ENCODE measurements at regions not wholly inside any gene's neighbourhood (a gene's known extent, or its start where the extent isn't known, plus 50 kb on each side); places are given as distances from the start of the nearest gene placed in this dataset.

- Histone ChIP-seq H3K27ac (peak overlapping the region in 7 of 21 experiments; percentile 5 to 68 (median 10)), H3K4me3 (no peak overlapping the region)
These were observed 300.6 kb downstream of the ZEB1 start for GRCh38 chr10:31619531-31620061.

DNA sequence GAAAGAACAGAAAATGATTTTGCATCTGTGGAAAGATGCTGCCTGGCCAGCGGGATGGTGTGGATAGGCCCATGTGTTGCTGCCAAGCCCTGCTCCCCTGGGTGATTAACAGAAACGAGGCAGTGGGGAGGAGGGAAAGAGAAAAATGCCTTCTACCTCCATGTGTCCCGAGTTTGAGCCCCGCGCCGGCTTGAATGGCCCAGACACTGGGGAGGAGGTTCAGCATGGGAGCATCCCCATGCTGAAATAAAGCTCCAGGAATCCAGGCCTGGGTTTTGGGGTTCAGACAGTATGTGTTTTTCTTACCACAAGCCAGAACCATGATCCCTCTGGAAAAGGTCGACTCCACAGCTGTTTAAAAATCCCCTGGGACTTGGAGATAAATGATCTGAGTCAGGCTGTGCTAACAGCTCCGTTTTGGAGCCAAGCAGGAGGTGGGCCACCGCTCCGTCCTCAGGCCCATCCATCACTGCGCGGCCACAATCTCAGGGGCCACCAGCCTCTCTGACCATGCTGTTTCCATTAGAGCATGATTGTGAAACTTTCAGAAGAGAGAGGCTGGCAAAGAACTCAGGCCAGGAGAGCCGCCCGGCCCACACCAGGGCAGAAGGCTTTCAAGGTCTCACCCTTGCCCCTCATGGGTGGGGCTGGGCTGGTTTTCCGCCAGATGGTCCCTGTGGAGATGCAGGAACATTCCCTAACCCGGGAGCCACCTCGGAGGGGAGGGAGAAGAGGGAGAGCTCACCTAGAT is 299.7 kb downstream of the ZEB1 start:
- H3K4me3 ChIP-seq = no peak overlapping the region
- peak overlapping the region in 9 of 21 experiments; percentile 5 to 68 (median 29) for H3K27ac ChIP-seq

- no peak overlapping the region for H3K4me3 ChIP-seq
These were observed 298.7 kb downstream of the ZEB1 start for GRCh38 chr10:31617757-31618156.

GRCh38 chr10:31617133-31617532 is 298.1 kb downstream of the ZEB1 start:
- Histone ChIP-seq H3K27ac (peak overlapping the region in 3 of 21 experiments; percentile 11 to 33 (median 26)), H3K4me3 (no peak overlapping the region)

More at GRCh38 chr10:31617757-31618156, 298.7 kb downstream of the ZEB1 start:
- H3K27ac ChIP-seq = peak overlapping the region in 4 of 21 experiments; percentile 7 to 68 (median 22)

- H3K27ac ChIP-seq = no peak overlapping the region
- H3K4me3 ChIP-seq = no peak overlapping the region
These were observed 296.1 kb downstream of the ZEB1 start for GRCh38 chr10:31615129-31615528.

GRCh38 chr10:31614611-31615010 is 295.6 kb downstream of the ZEB1 start:
- Histone ChIP-seq H3K4me3 (no peak overlapping the region), H3K27ac (no peak overlapping the region)

DNA sequence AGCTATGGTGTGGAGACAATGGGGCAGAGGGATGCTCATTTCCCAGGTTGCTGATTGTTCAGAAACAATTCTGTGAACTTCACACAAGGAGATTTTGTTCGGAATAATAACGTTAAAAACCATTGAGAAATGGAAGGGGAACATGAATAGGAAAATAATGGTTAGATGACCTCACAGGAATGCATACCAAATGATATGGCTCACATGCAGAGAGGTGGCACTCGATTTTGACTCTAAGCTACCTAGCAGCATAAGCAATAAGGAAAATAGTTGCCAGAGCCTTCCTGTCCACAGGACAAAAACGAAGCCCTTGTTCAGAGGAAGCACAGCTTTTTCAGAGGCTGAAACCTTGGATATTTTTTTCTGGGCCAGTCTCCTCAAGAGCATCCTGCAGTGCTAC is 293.1 kb downstream of the ZEB1 start:
- Histone ChIP-seq H3K27ac (peak overlapping the region in 1 of 21 experiments; percentile 21), H3K4me3 (no peak overlapping the region)

DNA sequence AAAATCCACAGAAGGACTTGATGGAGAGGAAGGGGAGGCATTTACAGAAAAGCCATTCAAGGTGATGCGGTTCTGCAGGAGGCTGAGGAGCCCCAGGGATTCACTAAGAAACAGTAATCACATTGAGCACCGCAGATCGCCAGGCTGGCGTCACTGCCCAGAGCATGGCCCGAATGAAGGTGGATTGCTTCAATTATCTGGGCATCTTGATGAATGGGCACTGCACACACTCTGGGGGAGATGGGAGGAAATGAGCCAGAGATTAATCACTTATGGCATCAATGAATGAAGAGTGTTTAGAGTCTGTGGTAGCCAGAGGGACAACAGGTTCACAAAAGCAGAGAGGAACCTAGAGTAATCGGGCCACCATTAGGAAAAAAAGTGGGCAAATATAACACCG is 292.1 kb downstream of the ZEB1 start:
- H3K4me3 ChIP-seq = no peak overlapping the region
- no peak overlapping the region for H3K27ac ChIP-seq

GRCh38 chr10:31607481-31607880 is 288.5 kb downstream of the ZEB1 start:
- Histone ChIP-seq H3K27ac (no peak overlapping the region), H3K4me3 (no peak overlapping the region)

DNA sequence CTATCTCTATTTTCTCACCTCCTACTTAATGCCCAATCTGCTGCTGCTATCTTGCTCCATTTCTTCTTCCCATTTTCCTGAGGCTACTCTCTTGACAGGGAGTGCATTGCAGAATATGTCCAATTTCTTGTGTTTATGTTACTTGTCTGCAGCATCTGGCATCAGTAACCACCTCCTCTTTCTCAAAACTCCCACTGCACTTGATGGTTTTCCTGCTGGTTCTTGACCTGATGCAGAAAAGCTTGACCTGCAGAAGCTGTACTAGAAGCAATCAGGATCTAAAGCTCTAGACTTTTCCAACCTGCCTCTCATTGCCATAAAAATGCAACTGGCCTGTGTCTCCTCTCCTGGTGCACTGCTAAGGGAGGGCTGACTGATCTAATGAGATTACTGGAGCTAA is 287.8 kb downstream of the ZEB1 start:
- H3K27ac ChIP-seq = no peak overlapping the region

GRCh38 chr10:31605861-31606525 is 287.0 kb downstream of the ZEB1 start:
- no peak overlapping the region for H3K4me3 ChIP-seq
- H3K27ac ChIP-seq = no peak overlapping the region

More for the DNA sequence above, 287.8 kb downstream of the ZEB1 start:
- no peak overlapping the region for H3K4me3 ChIP-seq

DNA sequence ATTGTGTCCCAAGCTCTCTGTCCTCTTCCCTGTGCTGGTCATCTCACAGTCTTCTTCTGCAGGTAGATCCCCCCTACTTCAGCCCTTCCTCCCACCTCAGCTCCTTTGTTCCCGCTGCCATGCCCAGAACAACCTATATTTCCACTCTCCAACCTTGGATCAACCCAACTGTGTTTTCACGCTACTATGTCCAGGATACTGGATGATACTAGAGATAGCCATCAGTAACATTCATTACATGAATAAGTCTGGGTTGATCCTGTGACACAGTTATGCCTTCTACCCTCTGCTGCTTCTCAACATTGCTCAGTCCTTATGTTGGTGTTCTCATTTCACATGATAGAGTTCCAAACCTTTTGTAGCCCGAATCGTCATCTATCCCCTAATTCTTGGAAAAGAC is 286.4 kb downstream of the ZEB1 start:
- H3K27ac ChIP-seq = no peak overlapping the region
- H3K4me3 ChIP-seq = no peak overlapping the region

- Histone ChIP-seq H3K27ac (peak overlapping the region in 3 of 21 experiments; percentile 75 to 90 (median 82)), H3K4me3 (no peak overlapping the region)
These were observed 285.7 kb downstream of the ZEB1 start for GRCh38 chr10:31604646-31605170.

DNA sequence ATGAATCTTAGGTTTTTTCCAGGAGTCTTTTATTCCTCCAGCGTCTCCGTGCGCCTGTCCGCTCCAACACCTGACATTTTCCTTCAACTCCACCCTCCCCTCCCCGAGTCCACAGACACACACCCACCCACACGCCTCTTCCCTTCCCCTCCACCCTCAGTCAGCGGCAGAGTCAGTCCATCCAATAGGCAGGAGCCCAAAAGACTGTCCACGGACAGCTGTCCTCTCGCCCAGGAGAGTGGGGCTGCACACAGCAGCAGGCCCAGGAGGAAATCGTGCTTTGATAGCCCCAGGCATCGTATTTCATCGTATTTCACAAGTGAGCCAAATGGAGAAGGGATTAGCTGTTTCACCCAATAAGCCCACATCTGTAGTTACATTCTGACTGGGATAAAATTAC is 285.1 kb downstream of the ZEB1 start:
- Histone ChIP-seq H3K27ac (peak overlapping the region in 15 of 21 experiments; percentile 75 to 91 (median 83)), H3K4me3 (peak overlapping the region in 3 of 7 experiments; percentile 53 to 64 (median 54))

DNA sequence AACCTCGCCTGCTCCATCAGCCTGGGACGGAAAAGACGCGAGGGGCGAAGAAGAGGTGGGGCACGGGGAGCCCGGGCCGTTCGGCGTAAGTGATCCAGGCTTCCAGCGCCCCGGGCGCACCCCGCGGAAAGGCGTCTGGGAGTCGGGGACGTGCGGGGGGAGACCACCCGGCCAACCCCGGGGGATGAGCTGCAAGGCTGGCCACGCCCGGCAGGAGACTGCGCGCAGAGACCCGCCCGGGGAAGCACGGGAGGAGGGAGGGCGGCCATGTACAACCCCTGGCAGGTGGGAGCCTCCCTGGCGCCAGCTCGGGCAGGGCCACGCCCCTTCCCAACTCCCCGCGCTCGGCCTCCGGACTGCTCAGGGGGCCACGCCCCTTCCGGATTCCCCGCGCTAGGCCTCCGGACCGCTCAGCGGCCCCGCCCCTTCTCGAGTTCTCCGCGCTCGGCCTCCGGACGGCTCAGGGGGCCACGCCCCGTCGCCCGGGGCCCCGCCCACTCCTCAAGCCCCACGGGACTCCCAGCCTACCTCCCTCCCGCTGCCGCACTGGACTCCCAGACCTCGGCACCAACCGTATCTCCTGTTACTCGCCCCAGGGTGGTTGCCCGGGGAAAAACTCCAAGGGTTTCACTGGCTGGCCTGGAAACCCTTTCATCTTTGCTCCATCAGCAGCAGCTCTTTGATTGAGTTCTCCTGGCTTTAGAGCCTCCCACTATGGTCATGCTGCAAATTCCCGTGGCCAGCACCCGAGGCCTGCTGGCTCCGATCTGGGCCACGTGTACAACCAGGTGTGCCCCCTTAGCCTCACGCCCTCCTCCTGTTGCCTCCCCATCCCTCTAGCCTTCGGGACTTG is 284.4 kb downstream of the ZEB1 start:
- Histone ChIP-seq H3K27ac (peak overlapping the region; percentile 26 to 91 (median 82)), H3K4me3 (peak overlapping the region; percentile 47 to 64 (median 53))

- peak overlapping the region; percentile 47 to 64 (median 53) for H3K4me3 ChIP-seq
- H3K27ac ChIP-seq = peak overlapping the region; percentile 26 to 91 (median 82)
These were observed 283.7 kb downstream of the ZEB1 start for GRCh38 chr10:31602541-31603234.

DNA sequence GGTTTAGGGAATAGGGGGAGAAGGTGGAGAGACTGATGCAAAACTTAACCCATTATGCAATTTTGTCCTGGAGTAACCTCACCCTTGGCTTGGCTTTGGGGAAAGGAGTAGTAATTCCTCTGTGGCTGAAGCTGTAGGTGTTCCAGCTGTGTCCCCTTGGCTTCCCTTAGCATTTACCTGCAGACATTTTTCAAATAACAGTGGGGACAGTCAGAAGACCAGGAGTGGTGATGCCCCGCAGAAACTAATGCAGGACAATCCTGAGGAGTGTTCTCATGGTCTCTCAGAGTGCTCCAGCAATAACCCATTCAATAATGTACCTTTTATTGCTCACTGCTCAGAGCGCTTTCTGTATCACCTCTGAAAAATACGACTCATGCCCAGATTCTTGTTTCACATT is 282.1 kb downstream of the ZEB1 start:
- Histone ChIP-seq H3K27ac (no peak overlapping the region), H3K4me3 (no peak overlapping the region)

GRCh38 chr10:31599626-31600504 is 280.8 kb downstream of the ZEB1 start:
- Histone ChIP-seq H3K4me3 (no peak overlapping the region), H3K27ac (peak overlapping the region in 3 of 21 experiments; percentile 29 to 55 (median 32))

Data from skin epidermis (tissue), 12 donors.